ENCODE measurements at regions not wholly inside any gene's neighbourhood (a gene's known extent, or its start where the extent isn't known, plus 50 kb on each side); places are given as distances from the start of the nearest gene placed in this dataset.
"Not testable (repeated sequence)": the region's sequence is repeated elsewhere in the genome, so short reads cannot be mapped to it uniquely, and the experiment has no call there.

DNA sequence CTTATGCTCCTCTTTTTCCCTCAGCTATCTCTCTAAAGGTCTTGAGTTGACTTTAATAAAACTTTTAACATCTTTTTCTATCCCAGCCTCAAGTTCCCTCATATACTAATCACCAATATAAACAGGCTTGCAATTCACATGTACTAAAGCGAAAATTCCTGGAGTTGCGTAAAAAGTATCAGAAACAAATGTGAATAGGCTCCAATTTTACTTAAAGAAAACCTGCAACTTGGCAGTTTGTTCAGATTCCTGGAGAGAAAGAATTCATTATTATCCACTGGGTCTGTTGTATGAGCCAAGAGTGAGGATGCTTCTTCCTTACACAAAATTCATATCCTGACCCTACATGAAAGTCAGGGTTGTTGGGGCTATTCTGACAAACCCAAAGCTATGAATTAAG is 384.2 kb downstream of the DTWD2 start:
- no peak for DNase-seq (ENCODE audit: low read depth, low spot score)

DNA sequence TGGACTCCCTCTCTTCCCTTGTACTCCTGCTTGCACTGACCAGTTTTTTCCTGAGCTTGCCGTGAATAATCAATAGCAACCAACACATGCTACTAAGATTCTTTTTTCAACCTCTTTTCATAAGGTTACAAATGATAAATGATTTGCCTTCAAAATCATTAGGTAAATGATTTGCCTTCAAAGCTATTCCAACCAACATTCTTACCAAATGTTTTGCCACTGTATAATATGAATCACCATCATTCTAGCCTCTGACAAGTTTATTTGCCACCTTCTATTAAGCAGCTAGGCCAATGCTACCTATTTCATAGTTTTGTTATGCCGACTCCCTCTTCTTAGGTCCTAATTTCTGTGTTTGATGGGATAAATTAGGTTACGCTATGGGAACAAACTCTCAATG is 385.1 kb downstream of the DTWD2 start:
- no peak for DNase-seq (ENCODE audit: low read depth, low spot score)

- no peak for DNase-seq (ENCODE audit: low read depth, low spot score)
These were observed 390.0 kb downstream of the DTWD2 start for GRCh38 chr5:118598311-118598710.

GRCh38 chr5:118597543-118597942 is 390.8 kb downstream of the DTWD2 start:
- DNase-seq (ENCODE audit: low read depth, low spot score), result no peak

GRCh38 chr5:118596255-118596654 is 392.1 kb downstream of the DTWD2 start:
- no peak for DNase-seq (ENCODE audit: low read depth, low spot score)

- DNase-seq (ENCODE audit: low read depth, low spot score), result no peak
These were observed 395.4 kb downstream of the DTWD2 start for GRCh38 chr5:118593003-118593328.

GRCh38 chr5:118592229-118593002 is 395.9 kb downstream of the DTWD2 start:
- DNase-seq (ENCODE audit: low read depth, low spot score), result no peak

- DNase-seq (ENCODE audit: low read depth, low spot score), result no peak
These were observed 397.5 kb downstream of the DTWD2 start for GRCh38 chr5:118590806-118591205.

GRCh38 chr5:118580949-118581348 is 407.4 kb downstream of the DTWD2 start:
- DNase-seq (ENCODE audit: low read depth, low spot score), result no peak

DNA sequence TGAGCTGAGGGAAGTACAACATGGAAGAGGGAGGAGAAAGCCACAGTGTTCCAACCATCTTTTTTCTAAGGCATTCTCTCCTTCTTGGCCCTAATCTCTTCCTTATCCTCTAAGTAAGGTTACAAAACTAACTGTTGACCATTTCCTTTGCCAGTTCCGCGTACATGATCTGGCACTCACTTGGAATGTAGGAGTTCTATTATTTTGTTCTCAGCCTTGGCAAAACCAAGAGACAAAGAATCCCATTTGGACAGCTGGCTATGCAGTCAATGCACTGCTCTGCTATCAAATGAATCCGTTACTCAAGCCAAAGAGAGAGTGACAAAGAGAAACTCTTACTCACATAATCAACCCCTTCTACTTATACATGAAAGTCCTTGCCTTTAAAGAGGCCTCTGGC is 410.3 kb downstream of the DTWD2 start:
- no peak for DNase-seq (ENCODE audit: low read depth, low spot score)

GRCh38 chr5:118577621-118578020 is 410.7 kb downstream of the DTWD2 start:
- no peak for DNase-seq (ENCODE audit: low read depth, low spot score)

GRCh38 chr5:118570276-118570675 is 418.1 kb downstream of the DTWD2 start:
- DNase-seq (ENCODE audit: low read depth, low spot score), result not testable (repeated sequence)

DNA sequence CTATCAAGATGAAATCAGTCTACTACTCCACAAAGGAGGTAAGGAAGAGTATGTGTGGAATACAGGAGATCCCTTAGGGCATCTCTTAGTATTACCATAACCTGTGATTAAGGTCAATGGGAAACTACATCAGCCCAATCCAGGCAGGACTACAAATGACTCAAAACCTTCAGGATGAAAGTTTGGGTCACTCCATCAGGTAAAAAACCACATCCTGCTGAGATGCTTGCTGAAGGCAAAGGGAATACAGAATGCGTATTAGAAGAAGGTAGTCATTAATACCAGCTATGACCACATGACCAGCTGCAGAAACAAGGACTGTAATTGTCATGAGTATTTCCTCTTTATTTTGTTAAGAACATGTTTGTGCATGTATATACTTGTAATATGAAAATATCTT is 418.8 kb downstream of the DTWD2 start:
- DNase-seq (ENCODE audit: low read depth, low spot score), result not testable (repeated sequence)

GRCh38 chr5:118565335-118565971 is 422.9 kb downstream of the DTWD2 start:
- no peak for DNase-seq (ENCODE audit: low read depth, low spot score)

DNA sequence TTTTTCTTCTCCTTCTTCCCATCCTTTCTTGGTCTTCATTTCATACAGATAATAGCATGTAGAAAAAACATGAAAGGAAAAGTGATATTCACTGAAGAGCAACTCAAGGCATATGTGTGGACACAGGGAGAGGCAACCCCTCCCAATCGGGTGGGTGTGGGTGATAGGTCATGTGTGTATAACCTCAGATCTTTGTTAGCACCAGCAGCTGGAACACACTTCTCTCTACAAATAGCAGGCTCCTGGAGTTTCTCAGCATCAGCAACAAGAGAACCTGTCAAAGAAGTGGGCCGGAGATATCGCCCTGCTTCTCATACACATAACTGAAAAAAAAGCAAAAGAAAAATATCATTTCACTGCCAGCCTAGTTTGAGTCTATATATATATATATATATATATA is 426.4 kb downstream of the DTWD2 start:
- DNase-seq (ENCODE audit: low read depth, low spot score), result no peak

DNA sequence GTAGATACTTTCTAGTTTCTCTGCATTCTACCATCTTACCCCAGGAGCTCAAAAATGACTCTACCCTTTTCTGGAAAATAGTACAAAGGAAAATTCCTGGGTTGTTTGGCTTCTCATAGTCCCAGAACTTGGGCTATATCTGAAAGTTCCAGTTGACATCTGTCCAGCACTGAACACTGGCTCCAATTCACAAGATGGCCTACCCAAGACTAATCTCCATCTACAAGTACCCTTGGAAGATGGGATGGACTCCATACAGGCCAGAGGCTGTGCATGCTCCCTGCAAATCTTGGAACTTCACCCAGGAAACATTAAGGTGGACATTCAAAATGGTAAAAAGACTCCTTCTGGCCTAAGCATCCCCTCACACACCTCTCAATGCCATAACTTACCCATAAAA is 427.1 kb downstream of the DTWD2 start:
- no peak for DNase-seq (ENCODE audit: low read depth, low spot score)

DNA sequence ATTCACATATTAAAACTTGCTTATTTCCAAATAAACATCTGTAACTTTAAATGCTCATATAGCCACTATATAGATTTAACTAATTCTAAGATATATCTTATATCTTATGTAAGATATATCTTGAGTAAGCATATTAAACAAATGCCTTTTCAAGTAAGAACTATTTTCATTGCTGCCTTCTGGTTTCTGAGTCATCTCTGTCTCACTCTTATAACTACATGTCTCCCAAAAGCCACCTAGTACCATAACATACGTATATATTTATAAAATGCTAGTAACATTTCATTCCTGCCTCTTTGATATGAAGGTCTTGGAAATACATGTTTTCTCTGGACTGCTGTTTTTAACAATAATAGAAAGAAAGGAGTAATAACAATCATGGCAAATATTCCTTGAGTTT is 429.5 kb downstream of the DTWD2 start:
- no peak for DNase-seq (ENCODE audit: low read depth, low spot score)

- no peak for DNase-seq (ENCODE audit: low read depth, low spot score)
These were observed 431.1 kb downstream of the DTWD2 start for GRCh38 chr5:118557251-118557661.

DNA sequence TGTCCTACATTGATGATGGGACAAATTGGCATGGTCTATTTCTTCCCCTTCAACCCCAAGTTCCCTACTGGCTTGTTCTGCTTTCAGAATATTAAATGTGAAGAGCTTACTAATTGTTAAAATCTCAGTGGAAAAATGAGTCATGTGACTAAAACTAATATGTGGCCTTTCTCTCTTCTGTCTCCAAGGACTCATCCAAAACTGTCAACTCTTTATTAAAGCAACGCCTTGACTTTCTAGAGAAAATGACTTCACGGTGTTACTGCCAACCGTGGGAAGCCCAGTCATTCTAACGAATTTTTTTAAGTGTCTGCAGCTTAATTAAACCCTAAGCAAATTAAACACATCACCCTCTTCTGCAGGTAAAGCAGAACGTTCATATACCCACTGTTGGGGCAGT is 431.6 kb downstream of the DTWD2 start:
- no peak for DNase-seq (ENCODE audit: low read depth, low spot score)

- no peak for DNase-seq (ENCODE audit: low read depth, low spot score)
These were observed 432.6 kb downstream of the DTWD2 start for GRCh38 chr5:118555727-118556126.

DNA sequence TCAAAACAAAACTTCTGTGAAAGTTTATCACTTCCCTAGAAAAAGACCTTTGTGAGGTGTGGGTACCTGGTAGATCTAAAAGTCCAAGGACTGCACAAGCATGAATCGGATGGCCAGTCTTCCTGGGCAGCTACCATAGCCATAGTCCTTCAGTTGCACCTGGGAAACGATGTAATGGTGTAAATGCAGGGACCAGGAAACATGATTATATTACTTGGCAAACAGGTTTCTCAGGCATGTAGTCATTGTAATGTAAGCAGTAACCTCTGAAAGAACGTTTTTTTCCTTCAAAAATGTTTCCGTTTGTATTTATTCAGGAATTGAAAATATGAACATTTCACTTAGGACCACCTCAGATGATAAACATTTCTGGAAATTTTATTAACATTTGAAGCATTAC is 433.4 kb downstream of the DTWD2 start:
- no peak for DNase-seq (ENCODE audit: low read depth, low spot score)

GRCh38 chr5:118554241-118554640 is 434.1 kb downstream of the DTWD2 start:
- no peak for DNase-seq (ENCODE audit: low read depth, low spot score)

DNA sequence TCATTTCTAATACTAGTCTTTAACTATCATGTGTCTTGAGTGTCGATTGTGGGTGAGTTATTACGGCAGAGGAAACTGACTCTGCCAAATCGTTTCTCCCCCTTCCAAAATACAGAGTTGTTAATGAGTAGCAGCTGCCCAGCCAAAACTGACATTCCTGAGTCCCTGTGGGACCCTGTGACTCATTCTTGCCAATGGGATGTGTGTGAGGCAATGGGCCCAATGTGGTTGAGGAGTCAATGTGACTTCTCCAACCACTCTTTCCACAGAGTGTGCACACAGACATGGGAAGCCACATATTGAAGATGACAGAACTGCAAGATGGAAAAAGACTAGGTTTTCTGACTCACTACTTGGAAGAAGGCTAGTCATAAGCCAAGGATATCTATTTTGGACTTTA is 434.7 kb downstream of the DTWD2 start:
- no peak for DNase-seq (ENCODE audit: low read depth, low spot score)
